Renal cortex interstitium (tissue), 11 donors: ENCODE measurements at regions not wholly inside any gene's neighbourhood (a gene's known extent, or its start where the extent isn't known, plus 50 kb on each side); places are given as distances from the start of the nearest gene placed in this dataset.
"Not testable (repeated sequence)": the region's sequence is repeated elsewhere in the genome, so short reads cannot be mapped to it uniquely, and the experiment has no call there.

Source experiments
- DNase-seq, 11 donors: peaks; one replicate each; pipeline ENCODE4 v3.0.0-alpha.2; 2013; ENCODE audit warnings: low read depth in 9 of 11, low spot score in 4 of 11; ENCODE audit errors: extremely low read depth in 1 of 11

GRCh38 chr3:11898611-11899325 is 52.1 kb upstream of the TAMM41 start:
- DNase-seq = no peak

- DNase-seq = not testable (repeated sequence)
Observed at GRCh38 chr3:11899389-11899788, 52.7 kb upstream of the TAMM41 start.

- no peak for DNase-seq
Observed at GRCh38 chr3:11899826-11900225, 53.1 kb upstream of the TAMM41 start.

GRCh38 chr3:11900824-11901223 is 54.1 kb upstream of the TAMM41 start:
- no peak for DNase-seq

- no peak for DNase-seq
Observed at GRCh38 chr3:11901286-11901875, 54.7 kb upstream of the TAMM41 start.

- no peak for DNase-seq
Observed at GRCh38 chr3:11903047-11903446, 56.4 kb upstream of the TAMM41 start.

GRCh38 chr3:11903447-11903846 is 56.8 kb upstream of the TAMM41 start:
- DNase-seq = no peak

- DNase-seq = no peak
Observed at GRCh38 chr3:11904157-11904556, 57.5 kb upstream of the TAMM41 start.

GRCh38 chr3:11906407-11906806 is 59.7 kb upstream of the TAMM41 start:
- no peak for DNase-seq

- DNase-seq = no peak
Observed at GRCh38 chr3:11907667-11908660, 61.3 kb upstream of the TAMM41 start.

GRCh38 chr3:11908981-11909698 is 62.5 kb upstream of the TAMM41 start:
- no peak for DNase-seq

GRCh38 chr3:11909726-11910125 is 63.0 kb upstream of the TAMM41 start:
- DNase-seq = no peak

- DNase-seq = not testable (repeated sequence)
Observed at GRCh38 chr3:11910216-11910930, 63.7 kb upstream of the TAMM41 start.

GRCh38 chr3:11910971-11911531 is 64.4 kb upstream of the TAMM41 start:
- DNase-seq = no peak

- DNase-seq = not testable (repeated sequence)
Observed at GRCh38 chr3:11911887-11912286, 65.2 kb upstream of the TAMM41 start.

- DNase-seq = no peak
Observed at GRCh38 chr3:11913316-11913715, 66.6 kb upstream of the TAMM41 start.

- no peak for DNase-seq
Observed at GRCh38 chr3:11914041-11914440, 67.4 kb upstream of the TAMM41 start.

- no peak for DNase-seq
Observed at GRCh38 chr3:11914651-11915050, 68.0 kb upstream of the TAMM41 start.
